ENCODE measurements at regions not wholly inside any gene's neighbourhood (a gene's known extent, or its start where the extent isn't known, plus 50 kb on each side); places are given as distances from the start of the nearest gene placed in this dataset.

DNA sequence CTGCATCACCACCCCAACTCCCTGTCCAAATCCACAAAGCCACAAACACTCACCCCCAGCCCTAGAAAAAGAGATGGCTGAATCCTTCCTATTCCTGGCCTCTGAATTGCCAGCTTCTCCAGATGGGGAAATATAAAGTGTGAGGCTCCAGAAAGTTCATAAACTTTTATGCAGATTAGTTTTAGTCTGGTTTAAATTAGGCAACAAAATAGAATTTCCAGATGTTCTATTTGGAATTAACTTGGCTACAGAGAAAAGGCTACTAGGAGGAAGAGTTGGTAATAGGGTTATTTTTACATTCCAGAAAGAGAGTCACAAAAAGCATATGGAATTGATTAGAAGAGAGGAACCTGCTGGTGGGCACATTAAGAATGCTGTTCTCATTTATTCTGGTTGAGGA is 56.0 kb downstream of the EN1 start:
- no peak for TF ChIP-seq GATA1 (IDR thresholded peaks at IDR 0.05; ENCODE audit: low read depth, low read length)
- no peak for TF ChIP-seq POLR2A (IDR thresholded peaks at IDR 0.05; ENCODE audit: low read length)
- no peak for DNase-seq

DNA sequence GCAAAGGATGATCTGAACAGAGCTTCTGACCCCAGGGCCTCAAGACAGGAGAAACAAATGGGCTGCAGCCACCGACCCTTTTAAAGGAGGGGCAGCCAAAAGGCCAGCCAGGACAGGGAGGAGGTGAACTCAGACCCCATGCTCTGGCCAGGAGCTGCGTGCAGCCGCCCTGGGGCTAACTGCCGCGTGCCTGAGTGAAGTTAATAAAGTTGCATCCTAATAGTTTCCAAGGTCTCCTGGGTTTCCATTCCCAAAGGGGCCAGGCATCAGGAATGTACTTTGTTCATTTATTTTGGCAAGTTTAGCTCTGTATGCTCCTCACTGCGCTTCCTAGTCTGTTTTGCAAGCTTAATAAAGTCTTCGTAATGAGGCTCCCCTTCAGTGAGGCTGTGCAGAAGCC is 60.7 kb downstream of the EN1 start:
- DNase-seq, result no peak
- TF ChIP-seq GATA1 (IDR thresholded peaks at IDR 0.05; ENCODE audit: low read depth, low read length) (no peak), POLR2A (IDR thresholded peaks at IDR 0.05; ENCODE audit: low read length) (no peak)

DNA sequence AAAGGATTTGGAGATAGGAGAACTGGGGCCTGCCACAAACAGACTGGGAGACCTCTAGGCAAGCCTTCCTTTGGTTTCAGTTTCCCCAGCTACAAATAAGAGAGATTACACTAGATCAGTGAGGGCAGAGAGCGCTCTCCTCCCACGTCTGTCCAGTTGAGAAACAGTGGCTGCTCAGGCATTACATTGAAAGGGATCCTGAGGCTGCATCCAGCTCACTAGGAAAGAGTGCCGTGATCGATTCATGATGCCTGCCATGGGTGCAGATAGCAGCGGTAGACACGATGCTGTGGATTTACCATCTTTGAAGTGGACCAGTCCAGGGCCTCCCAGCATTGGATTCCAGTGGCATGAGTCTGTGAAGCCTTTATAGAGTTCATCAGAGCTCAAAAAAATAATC is 62.6 kb downstream of the EN1 start:
- no peak for DNase-seq

DNA sequence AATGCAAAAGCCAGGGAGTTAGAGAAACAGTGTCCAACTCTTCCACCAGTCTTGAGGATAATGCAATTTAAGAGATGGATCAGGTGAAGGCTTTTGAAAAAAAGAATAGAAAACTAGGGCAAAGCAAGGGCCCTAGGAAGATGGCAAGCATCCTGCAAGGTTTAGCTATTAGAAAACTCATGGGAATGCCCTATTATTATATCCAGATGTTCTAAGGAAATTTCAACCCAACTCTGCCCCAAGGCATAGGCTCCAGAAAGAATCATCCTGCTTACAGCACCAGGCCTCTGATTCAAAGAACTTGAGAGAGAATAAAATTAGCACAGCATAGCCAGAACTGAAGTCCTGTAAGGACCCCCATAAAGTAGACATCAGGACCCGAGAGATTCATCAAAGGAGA is 68.1 kb downstream of the EN1 start:
- TF ChIP-seq GATA1 (IDR thresholded peaks at IDR 0.05; ENCODE audit: low read depth, low read length) (no peak), POLR2A (IDR thresholded peaks at IDR 0.05; ENCODE audit: low read length) (no peak)
- DNase-seq, result no peak

More for the DNA sequence above, 62.6 kb downstream of the EN1 start:
- TF ChIP-seq POLR2A (IDR thresholded peaks at IDR 0.05; ENCODE audit: low read length) (no peak), GATA1 (IDR thresholded peaks at IDR 0.05; ENCODE audit: low read depth, low read length) (no peak)

DNA sequence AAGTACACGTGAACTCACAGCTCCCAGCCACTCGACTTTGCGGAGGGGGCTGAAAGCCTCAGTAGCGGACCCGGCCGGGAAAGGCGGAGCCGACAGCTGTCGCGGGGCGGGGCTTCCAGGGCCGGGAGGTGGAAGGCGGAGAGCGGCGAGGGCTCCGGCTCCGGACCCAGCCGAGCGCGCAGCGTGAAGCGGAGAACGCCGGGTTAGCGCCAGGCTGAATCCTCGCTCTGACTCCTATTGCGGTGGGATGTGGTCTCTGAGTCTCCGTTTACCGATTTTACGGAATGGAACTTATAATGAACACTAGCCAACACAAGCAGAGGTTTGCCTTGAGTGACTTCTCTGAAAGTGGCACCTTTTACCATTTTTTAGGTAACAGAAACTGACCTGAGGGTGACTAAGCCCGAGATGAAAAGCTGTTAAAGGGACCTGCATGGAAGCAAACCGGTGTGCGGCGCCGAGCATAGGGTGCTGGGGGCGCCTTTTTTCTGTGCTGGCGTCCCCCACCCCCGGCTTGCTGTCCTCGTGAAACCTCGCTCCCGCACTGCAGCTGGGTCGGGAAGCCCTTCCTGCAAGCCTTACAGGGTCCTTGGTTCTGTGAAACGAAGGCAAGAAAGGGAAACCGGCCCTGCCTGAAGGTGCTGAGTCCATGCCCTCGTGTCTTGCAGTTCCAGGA is 72.9 kb downstream of the EN1 start:
- DNase-seq, result no peak
- TF ChIP-seq POLR2A (IDR thresholded peaks at IDR 0.05; ENCODE audit: low read length), result no peak
- no peak for TF ChIP-seq GATA1 (IDR thresholded peaks at IDR 0.05; ENCODE audit: low read depth, low read length)

DNA sequence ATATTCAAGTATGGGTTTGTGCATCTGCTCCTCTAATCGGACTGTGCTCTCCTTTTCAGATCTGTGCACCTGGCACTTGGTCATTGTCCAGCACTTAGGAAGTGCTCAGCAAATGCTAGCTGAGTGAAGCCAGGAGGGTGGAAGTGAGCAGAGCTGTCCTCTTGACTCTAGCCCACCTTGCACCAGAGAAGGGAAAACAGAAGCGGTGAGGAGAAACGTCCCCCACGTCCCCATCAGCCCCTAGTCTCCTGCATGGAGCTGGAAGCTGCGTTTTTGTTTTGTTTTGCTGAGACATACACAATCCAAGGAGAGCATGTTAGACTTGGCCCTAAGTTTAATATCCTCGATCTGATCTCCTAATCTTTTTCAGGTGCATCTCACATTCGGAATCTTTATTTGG is 73.6 kb downstream of the EN1 start:
- TF ChIP-seq GATA1 (IDR thresholded peaks at IDR 0.05; ENCODE audit: low read depth, low read length) (no peak), POLR2A (IDR thresholded peaks at IDR 0.05; ENCODE audit: low read length) (no peak)
- no peak for DNase-seq

DNA sequence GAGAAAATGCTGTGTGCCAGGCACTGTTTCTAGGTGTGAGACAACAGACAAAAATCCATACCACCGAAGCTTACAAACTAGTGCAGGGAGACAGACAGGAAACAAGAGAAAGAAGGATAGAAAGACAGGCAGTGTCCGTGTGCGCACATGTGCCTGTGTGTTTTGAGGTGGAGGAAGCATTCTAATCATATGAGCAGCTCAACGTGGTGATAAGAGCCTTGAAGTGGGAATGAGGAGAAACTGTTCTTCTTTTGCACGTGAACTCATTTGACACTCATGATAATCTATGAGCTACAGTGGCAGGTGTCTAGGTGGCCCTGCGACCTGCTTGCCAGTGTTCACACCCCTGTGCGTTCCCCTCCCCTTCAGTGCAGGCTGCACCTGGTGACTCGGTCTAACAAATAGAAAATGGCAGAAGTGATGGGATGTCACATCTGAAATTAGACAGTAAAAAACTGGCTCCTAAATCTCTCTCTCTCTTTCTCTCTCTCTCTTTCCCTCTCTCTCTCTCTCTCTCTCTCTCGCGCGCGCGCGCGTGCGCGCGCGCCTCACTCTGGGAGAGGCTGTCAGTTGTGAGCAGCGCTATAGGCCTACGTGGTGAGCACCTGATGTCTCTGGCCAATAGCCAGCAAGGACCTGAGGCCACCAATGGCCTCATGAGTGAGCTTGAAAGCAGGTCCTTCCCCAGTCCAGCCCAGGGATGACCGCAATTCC is 74.8 kb downstream of the EN1 start:
- DNase-seq, result no peak
- TF ChIP-seq GATA1 (IDR thresholded peaks at IDR 0.05; ENCODE audit: low read depth, low read length), result no peak
- TF ChIP-seq POLR2A (IDR thresholded peaks at IDR 0.05; ENCODE audit: low read length), result no peak

DNA sequence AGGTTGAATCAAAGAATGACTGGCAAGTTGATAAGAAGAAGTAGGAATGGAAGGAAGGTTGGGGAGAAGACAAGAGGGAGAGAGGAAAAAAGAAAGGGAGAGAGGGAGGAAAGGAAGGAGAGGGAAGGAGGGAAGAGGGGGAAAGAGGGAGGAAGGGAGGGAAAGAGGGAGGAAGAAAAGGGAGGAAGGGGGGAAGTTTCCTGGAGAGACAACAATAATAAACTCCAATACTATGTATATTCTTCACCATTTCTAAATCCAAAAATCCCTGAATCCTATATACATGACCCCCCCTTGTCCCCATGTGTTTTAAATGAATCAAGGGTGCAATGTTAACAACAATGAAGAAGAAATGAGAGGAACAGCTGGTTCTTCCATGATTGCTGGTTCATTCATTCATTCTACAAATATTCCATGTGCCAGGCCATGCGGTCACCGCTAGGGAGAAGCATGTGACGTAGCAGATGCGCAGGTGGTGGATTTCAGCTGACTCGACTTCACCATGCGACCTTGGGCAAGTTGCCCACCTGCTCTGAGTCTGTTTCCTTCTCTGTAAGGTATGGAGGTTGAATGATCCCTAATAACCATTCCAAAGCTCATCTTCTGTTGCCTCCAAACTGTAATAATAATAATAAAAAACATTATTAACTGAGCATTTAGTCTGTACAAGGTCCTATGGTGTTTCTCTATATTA is 77.6 kb downstream of the EN1 start:
- TF ChIP-seq GATA1 (IDR thresholded peaks at IDR 0.05; ENCODE audit: low read depth, low read length), result no peak
- TF ChIP-seq POLR2A (IDR thresholded peaks at IDR 0.05; ENCODE audit: low read length), result no peak
- DNase-seq, result no peak

DNA sequence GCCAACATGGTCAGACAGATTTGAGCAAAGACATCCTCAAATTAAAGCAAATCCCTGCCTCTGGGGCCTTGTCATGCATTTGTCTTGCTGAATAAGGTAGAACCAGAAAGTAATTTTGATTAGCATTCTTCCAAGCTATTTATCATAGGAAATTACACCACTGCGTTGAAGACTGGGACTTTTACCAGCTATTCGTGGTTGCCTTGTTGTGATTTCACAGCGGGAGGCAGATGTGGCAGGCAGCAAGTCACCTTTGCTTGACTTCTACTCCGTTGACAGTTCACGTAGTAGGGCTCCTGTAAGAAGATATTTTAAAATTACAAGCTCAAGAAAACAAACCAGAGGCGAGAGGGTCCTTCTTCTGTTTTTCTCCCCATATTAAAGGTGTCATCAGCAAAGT is 80.6 kb downstream of the EN1 start:
- no peak for DNase-seq
- TF ChIP-seq GATA1 (IDR thresholded peaks at IDR 0.05; ENCODE audit: low read depth, low read length), result no peak
- no peak for TF ChIP-seq POLR2A (IDR thresholded peaks at IDR 0.05; ENCODE audit: low read length)

DNA sequence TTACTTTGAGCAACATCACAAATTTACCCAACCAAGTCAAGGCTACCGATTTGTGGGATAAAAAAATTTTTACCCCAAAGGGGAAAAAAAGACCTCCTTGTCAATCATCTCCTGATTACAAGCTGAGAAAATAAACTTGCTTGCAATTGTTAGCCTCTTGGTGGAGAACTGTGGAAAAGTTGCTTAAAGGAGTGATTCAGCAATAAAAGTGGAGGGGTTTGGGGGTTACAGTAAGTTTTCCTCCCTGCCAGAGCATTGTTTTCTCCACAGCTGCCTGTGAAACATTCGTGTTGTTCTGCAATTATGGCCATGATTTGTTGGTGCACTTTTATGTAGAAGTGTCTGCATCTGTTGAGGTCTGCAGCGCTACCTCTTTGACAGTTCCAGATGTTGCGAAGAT is 82.6 kb downstream of the EN1 start:
- TF ChIP-seq POLR2A (IDR thresholded peaks at IDR 0.05; ENCODE audit: low read length) (no peak), GATA1 (IDR thresholded peaks at IDR 0.05; ENCODE audit: low read depth, low read length) (no peak)
- DNase-seq, result no peak

DNA sequence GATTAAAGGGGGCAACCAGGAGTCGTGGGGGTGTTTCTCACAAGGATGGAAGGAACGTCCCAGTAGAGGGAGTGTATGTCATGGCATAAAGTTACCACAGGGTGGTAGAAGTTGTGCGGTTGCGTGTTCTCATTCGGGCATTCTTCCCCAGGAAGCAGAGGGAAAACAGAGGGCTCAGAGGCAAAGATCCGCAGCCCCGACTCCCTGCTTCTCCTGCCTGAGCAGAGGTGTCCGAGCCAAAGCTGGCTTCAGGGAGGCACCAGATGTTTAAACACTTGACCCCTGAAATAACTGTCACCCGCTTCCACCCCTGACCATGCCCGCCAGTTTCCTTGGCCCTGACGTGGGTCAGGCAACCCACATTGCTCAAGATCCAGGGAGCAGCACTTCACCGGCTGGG is 83.7 kb downstream of the EN1 start:
- no peak for DNase-seq
- no peak for TF ChIP-seq POLR2A (IDR thresholded peaks at IDR 0.05; ENCODE audit: low read length)
- no peak for TF ChIP-seq GATA1 (IDR thresholded peaks at IDR 0.05; ENCODE audit: low read depth, low read length)

DNA sequence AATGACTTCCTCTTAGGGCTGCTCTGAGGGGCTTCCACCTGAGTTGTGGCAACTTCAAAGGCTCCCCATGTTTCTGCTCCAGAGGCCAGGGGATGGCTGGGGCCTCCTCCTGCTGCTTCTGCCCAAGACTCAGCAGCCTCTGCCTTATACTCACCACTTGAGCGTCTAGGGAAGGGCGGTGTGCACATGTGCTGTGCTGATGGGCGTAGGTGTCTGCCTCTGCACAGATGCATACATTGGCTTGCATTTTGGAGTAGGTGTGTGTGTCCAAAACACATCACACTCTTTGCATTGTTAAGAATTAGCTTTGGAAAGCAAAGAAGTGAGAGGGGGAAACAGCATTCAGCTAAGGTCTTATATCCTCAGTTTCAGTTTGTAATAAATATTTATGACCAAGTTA is 85.2 kb downstream of the EN1 start:
- TF ChIP-seq GATA1 (IDR thresholded peaks at IDR 0.05; ENCODE audit: low read depth, low read length) (no peak), POLR2A (IDR thresholded peaks at IDR 0.05; ENCODE audit: low read length) (no peak)
- no peak for DNase-seq

DNA sequence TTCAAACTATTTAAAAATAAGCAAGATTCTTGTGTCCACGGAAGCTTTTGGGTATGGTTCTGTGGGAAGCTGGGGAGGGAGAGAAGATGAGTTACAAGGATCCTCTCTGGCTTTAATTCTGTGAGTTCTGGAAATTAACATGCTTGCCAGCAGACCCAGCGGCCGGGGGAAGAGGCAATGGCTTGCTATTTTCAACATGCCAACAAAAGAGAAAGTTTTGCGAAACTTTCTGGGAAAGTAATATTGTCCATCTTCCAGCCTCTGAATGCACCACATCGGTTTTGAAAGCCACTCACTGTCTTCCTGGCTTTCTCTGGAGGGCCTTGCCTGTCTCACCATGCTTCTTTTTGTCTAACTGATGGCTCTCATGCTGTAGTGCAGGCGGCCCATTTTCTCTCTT is 85.7 kb downstream of the EN1 start:
- TF ChIP-seq POLR2A (IDR thresholded peaks at IDR 0.05; ENCODE audit: low read length) (no peak), GATA1 (IDR thresholded peaks at IDR 0.05; ENCODE audit: low read depth, low read length) (no peak)
- no peak for DNase-seq

DNA sequence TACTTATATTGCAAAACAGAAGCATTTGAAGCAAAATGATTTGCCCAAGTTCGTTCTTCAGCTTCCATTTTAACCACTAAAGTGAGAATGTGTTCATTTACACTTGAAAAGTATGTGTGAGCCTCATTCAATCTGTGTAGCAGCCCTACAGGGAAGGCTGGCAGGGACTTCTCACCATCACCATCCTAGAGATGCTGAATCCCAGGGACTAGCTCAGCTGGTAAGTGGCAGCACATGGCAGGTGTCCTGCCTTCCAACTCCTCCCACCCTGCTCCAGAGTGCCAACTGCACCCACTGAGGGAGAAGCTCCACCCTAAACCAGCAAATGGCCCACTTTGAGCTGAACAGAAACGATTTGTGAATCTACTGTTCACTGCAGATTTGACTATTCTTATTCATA is 91.5 kb downstream of the EN1 start:
- no peak for TF ChIP-seq POLR2A (IDR thresholded peaks at IDR 0.05; ENCODE audit: low read length)
- TF ChIP-seq GATA1 (IDR thresholded peaks at IDR 0.05; ENCODE audit: low read depth, low read length), result no peak
- no peak for DNase-seq

DNA sequence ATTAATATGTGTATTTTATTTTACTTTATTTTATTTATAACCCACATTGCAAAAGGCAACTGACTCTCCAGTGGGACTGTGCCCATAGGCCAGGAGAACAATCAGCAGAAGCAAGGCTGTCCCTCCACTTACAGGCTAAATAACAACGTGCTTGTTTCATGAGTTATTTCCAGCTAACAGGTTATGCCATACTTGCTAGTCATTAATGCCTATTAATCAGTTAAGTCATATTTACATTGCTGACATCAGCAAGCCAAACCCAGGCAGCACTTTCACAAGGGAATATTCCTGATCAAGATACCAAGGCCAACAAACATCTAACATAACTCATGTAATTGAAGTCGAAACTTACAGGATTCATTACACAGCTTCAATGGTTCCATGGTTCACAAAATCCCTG is 92.1 kb downstream of the EN1 start:
- TF ChIP-seq GATA1 (IDR thresholded peaks at IDR 0.05; ENCODE audit: low read depth, low read length), result no peak
- DNase-seq, result no peak
